ENCODE measurements at regions not wholly inside any gene's neighbourhood (a gene's known extent, or its start where the extent isn't known, plus 50 kb on each side); places are given as distances from the start of the nearest gene placed in this dataset.

GRCh38 chr16:13517841-13518240 is 402.1 kb upstream of the ERCC4 start:
- TF ChIP-seq POLR2A (IDR thresholded peaks at IDR 0.05) (no peak), CTCF (IDR thresholded peaks at IDR 0.05) (no peak), EP300 (IDR thresholded peaks at IDR 0.05) (no peak)
